ENCODE measurements at regions not wholly inside any gene's neighbourhood (a gene's known extent, or its start where the extent isn't known, plus 50 kb on each side); places are given as distances from the start of the nearest gene placed in this dataset.

DNA sequence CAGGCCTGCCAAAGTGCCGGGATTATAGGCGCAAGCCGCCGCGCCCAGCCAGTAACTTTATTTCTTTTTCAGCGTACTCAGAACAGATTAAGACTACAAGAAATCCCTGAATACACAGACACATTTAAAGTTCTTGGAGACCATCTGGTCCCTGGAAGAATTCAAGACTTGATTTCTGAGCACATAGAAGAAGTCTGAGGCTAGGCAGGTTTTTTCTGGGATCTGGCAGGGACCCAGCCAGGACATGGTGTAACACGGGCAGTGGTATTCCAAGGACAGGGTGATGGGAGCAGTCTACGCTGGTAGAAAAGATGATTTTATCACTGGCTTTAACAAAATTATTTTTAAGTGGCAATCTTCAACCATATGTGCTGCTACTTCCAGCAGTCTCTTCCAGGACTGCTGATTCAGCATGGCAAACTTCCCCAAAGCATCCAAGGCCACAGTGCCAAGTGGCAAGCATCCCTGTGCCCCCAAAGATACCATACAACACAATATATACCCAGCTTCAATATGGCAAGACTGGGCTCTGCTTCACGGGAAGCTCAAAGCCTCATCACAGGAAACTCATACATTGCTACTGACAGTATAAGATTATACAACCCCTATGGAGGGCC, 105.2 kb upstream of the OR5AK2 start:
- H3K4me3 ChIP-seq (ENCODE audit: insufficient read depth, low read length, poor library complexity, severe bottlenecking): no peak overlapping the region
- no peaks in the 10 kb centered on the region for H3K9me2 ChIP-seq (replicated peaks; ENCODE audit: insufficient read depth, low read length)
- no peaks in the 10 kb centered on the region for H3K9me3 ChIP-seq (ENCODE audit: insufficient read depth, low read length)
- no peaks in the 10 kb centered on the region for H3F3A ChIP-seq (ENCODE audit: insufficient read depth)
- no peaks in the 10 kb centered on the region for H3K79me2 ChIP-seq (ENCODE audit: insufficient read depth, low read length)
- no peak overlapping the region for H3K4me2 ChIP-seq (ENCODE audit: low read depth, low read length, poor library complexity, severe bottlenecking)
- H2AFZ ChIP-seq (ENCODE audit: low read depth, low read length, severe bottlenecking): no peak overlapping the region
- H4K20me1 ChIP-seq (ENCODE audit: low read depth, low read length): no peaks in the 10 kb centered on the region
- TF ChIP-seq EZH2phosphoT487 (conservative IDR thresholded peaks at IDR 0.05; ENCODE audit: low read length) (no peak), CTCF (IDR thresholded peaks at IDR 0.05; ENCODE audit: insufficient read depth, low read length, poor library complexity, severe bottlenecking) (no peak)
- no peaks in the 10 kb centered on the region for H3K27me3 ChIP-seq (ENCODE audit: low read length)
- no peak overlapping the region for H3K27ac ChIP-seq (ENCODE audit: low read depth, low read length)
- H3K9ac ChIP-seq (ENCODE audit: low read length): no peak overlapping the region
- no peaks in the 10 kb centered on the region for H3K36me3 ChIP-seq (ENCODE audit: low read length)

GRCh38 chr11:56876621-56877275, 112.0 kb upstream of the OR5AK2 start:
- Histone ChIP-seq H3K9ac (ENCODE audit: low read length) (no peak overlapping the region), H2AFZ (ENCODE audit: low read depth, low read length, severe bottlenecking) (no peak overlapping the region), H3K4me2 (ENCODE audit: low read depth, low read length, poor library complexity, severe bottlenecking) (no peak overlapping the region), H3K4me3 (ENCODE audit: insufficient read depth, low read length, poor library complexity, severe bottlenecking) (no peak overlapping the region), H3K27me3 (ENCODE audit: low read length) (no peaks in the 10 kb centered on the region), H3K9me3 (ENCODE audit: insufficient read depth, low read length) (no peaks in the 10 kb centered on the region), H3F3A (ENCODE audit: insufficient read depth) (no peaks in the 10 kb centered on the region), H3K79me2 (ENCODE audit: insufficient read depth, low read length) (no peaks in the 10 kb centered on the region), H4K20me1 (ENCODE audit: low read depth, low read length) (no peaks in the 10 kb centered on the region), H3K36me3 (ENCODE audit: low read length) (no peaks in the 10 kb centered on the region), H3K9me2 (replicated peaks; ENCODE audit: insufficient read depth, low read length) (no peaks in the 10 kb centered on the region), H3K27ac (ENCODE audit: low read depth, low read length) (no peak overlapping the region)
- TF ChIP-seq EZH2phosphoT487 (conservative IDR thresholded peaks at IDR 0.05; ENCODE audit: low read length): no peak
- TF ChIP-seq CTCF (IDR thresholded peaks at IDR 0.05; ENCODE audit: insufficient read depth, low read length, poor library complexity, severe bottlenecking): no peak

DNA sequence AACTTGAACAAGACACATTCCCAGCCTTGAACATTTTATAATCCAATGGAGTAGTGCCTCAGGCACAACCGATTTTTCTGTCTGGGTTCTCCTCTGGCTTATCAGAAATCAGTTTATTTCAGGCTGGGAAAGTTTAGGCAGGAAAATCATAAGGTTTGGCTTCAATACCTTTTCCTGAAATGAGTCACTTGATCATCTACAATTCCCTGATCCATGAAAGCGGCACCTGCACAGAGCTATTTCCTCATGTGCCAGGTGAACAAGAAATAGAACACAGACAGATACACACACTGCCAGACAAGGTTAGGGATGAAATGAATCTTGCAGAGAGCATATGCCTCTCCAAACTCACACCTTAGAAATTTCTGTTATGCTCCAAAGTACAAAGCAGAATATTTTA, 106.7 kb upstream of the OR9G4 start:
- no peak for TF ChIP-seq EZH2phosphoT487 (conservative IDR thresholded peaks at IDR 0.05; ENCODE audit: low read length)
- Histone ChIP-seq H3K4me2 (ENCODE audit: low read depth, low read length, poor library complexity, severe bottlenecking) (no peak overlapping the region), H3K27me3 (ENCODE audit: low read length) (no peaks in the 10 kb centered on the region), H3F3A (ENCODE audit: insufficient read depth) (no peaks in the 10 kb centered on the region), H3K27ac (ENCODE audit: low read depth, low read length) (no peak overlapping the region), H4K20me1 (ENCODE audit: low read depth, low read length) (no peaks in the 10 kb centered on the region), H2AFZ (ENCODE audit: low read depth, low read length, severe bottlenecking) (no peak overlapping the region), H3K79me2 (ENCODE audit: insufficient read depth, low read length) (no peaks in the 10 kb centered on the region), H3K9me3 (ENCODE audit: insufficient read depth, low read length) (no peaks in the 10 kb centered on the region), H3K9me2 (replicated peaks; ENCODE audit: insufficient read depth, low read length) (no peaks in the 10 kb centered on the region), H3K36me3 (ENCODE audit: low read length) (no peaks in the 10 kb centered on the region), H3K9ac (ENCODE audit: low read length) (no peak overlapping the region), H3K4me3 (ENCODE audit: insufficient read depth, low read length, poor library complexity, severe bottlenecking) (no peak overlapping the region)

GRCh38 chr11:56852131-56852530, 103.6 kb upstream of the OR9G4 start:
- TF ChIP-seq CTCF (IDR thresholded peaks at IDR 0.05; ENCODE audit: insufficient read depth, low read length, poor library complexity, severe bottlenecking): no peak
- no peak for TF ChIP-seq EZH2phosphoT487 (conservative IDR thresholded peaks at IDR 0.05; ENCODE audit: low read length)
- Histone ChIP-seq H3K4me2 (ENCODE audit: low read depth, low read length, poor library complexity, severe bottlenecking) (no peak overlapping the region), H3K9ac (ENCODE audit: low read length) (no peak overlapping the region), H3K4me3 (ENCODE audit: insufficient read depth, low read length, poor library complexity, severe bottlenecking) (no peak overlapping the region), H3K9me3 (ENCODE audit: insufficient read depth, low read length) (no peaks in the 10 kb centered on the region), H2AFZ (ENCODE audit: low read depth, low read length, severe bottlenecking) (no peak overlapping the region), H3K36me3 (ENCODE audit: low read length) (no peaks in the 10 kb centered on the region), H3K79me2 (ENCODE audit: insufficient read depth, low read length) (no peaks in the 10 kb centered on the region), H3K27me3 (ENCODE audit: low read length) (no peaks in the 10 kb centered on the region), H3K27ac (ENCODE audit: low read depth, low read length) (no peak overlapping the region), H3F3A (ENCODE audit: insufficient read depth) (no peaks in the 10 kb centered on the region), H4K20me1 (ENCODE audit: low read depth, low read length) (no peaks in the 10 kb centered on the region), H3K9me2 (replicated peaks; ENCODE audit: insufficient read depth, low read length) (no peaks in the 10 kb centered on the region)

All from SU-DHL-6 (cell line).